GM12891 (cell line): ENCODE measurements at regions not wholly inside any gene's neighbourhood (a gene's known extent, or its start where the extent isn't known, plus 50 kb on each side); places are given as distances from the start of the nearest gene placed in this dataset.
"Not testable (repeated sequence)": the region's sequence is repeated elsewhere in the genome, so short reads cannot be mapped to it uniquely, and the experiment has no call there.

Experiments
- POLR2A ChIP-seq: IDR thresholded peaks from 2 replicates; pipeline ENCODE4 v1.6.1; 2011; ENCODE audit warnings: low read depth, low read length, control low read depth
- POLR2AphosphoS5 ChIP-seq: IDR thresholded peaks from 2 replicates; pipeline ENCODE4 v1.6.1; 2011; ENCODE audit warnings: low read depth, low read length, control low read depth
- TAF1 ChIP-seq: IDR thresholded peaks from 2 replicates; pipeline ENCODE4 v1.6.1; 2011; ENCODE audit warnings: low read depth, low read length, control low read depth

- not testable (repeated sequence) for TF ChIP-seq POLR2A, TAF1, POLR2AphosphoS5
These were observed 329.9 kb upstream of the PLGLB2 start for GRCh38 chr2:87417742-87418567.
